HG03039 (cell line): ENCODE measurements at regions not wholly inside any gene's neighbourhood (a gene's known extent, or its start where the extent isn't known, plus 50 kb on each side); places are given as distances from the start of the nearest gene placed in this dataset.
"Not testable (repeated sequence)": the region's sequence is repeated elsewhere in the genome, so short reads cannot be mapped to it uniquely, and the experiment has no call there.

Source experiments
- ATAC-seq: cut with Tn5 transposase; IDR thresholded peaks from one replicate; pipeline ENCODE4 v1.9.1; 2021; ENCODE audit warnings: mild to moderate bottlenecking, moderate library complexity; ENCODE audit not compliant: unreplicated experiment

DNA sequence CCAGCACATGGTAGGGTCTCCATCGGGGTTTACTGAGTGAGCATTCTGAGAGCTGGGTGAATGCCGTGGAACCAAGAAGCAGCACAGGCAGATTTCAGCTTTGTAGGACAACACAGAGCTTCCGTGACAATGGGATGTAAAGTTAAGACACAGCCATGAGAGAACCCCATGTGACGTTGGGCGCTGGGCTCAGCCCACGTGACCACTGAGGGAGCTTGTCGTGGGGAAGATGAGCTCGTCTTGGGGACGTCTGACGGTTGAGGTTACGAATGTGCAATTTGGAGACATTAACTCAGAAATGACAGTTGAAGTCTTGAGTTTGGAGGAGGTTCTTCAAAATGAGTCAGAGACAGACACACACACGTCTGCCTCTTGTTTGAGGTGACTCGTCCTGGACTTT lies 51.5 kb upstream of the MUC20 start:
- ATAC-seq: not testable (repeated sequence)

DNA sequence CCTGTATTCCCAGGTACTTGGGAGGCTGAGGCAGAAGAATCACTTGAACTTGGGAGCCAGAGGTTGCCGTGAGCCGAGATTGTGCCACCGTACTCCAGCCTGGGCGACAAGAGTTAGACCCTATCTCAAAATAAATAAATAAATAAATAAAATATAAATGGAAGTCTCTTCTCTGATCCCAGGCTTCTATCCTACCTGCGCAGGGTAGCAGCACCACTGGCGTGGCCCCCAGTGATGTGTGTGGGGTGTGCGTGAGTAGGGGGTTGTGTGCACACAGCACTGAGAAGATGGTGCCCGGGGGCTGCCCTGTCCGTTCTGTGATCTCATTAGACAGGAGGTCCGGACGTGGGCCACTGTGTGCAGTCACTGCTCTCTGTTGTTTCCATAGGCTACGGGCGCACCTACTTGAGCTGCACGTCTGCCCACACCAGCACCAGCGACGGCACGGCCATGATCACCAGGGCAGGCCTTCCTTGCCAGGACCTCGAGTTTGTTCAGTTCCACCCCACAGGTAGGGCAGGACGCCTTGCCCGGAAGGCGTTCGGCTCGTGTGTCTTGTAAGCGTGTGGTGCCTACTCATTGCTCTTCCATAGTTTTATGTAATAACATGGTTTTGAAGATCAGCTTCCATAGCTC lies 52.5 kb upstream of the MUC20 start:
- not testable (repeated sequence) for ATAC-seq

DNA sequence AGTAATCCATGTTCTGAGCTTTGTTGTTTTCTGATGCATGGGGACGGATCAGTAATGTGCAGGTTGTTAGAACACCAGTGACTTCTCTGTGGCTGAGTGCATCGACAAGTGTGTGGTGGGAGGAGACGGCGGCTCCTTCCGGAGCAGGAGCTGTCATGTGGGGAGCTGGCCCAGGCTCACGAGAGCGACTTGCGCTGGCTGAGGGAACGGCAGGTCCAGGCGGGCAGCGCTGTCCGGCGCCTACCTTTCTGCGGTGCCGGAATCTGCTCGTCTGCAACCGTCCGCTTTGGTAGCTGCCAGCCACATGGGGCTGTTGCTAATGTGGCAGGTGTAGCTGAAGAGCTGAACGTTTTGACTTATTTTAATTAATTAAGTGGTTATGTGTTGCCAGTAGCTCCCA lies 55.5 kb upstream of the MUC20 start:
- ATAC-seq: not testable (repeated sequence)

- ATAC-seq: not testable (repeated sequence)
Measured at GRCh38 chr3:195664131-195664530, 56.6 kb upstream of the MUC20 start.

DNA sequence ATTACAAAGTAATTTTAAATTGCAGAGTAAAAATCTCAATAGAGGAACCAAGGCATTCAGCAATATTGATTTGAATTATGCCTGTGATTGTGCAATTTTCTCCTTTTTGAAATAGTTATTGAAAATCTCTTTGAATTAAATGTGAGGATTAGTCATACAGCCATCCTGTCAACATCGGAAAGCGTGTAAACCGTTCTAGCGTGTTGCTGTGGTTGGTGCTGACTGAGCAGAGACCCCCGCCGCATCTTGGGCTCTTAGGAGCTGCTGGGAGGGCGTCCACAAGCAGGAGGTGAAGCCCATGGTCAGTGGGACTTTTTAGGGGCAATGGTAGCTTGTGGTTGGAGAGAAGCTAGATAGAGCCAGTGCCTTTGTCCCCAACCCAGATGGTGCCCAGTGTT lies 61.6 kb upstream of the MUC20 start:
- ATAC-seq: not testable (repeated sequence)

- peak; percentile 36 for ATAC-seq
Measured at GRCh38 chr3:195658381-195659135, 62.2 kb upstream of the MUC20 start.

GRCh38 chr3:195657475-195658372 lies 63.1 kb upstream of the MUC20 start:
- ATAC-seq: peak; percentile 83

- ATAC-seq: not testable (repeated sequence)
Measured at GRCh38 chr3:195656091-195656490, 64.7 kb upstream of the MUC20 start.

- ATAC-seq: not testable (repeated sequence)
Measured at GRCh38 chr3:195654746-195655145, 66.0 kb upstream of the MUC20 start.

- not testable (repeated sequence) for ATAC-seq
Measured at GRCh38 chr3:195654138-195654537, 66.6 kb upstream of the MUC20 start.

- ATAC-seq: not testable (repeated sequence)
Measured at GRCh38 chr3:195653641-195654040, 67.1 kb upstream of the MUC20 start.

DNA sequence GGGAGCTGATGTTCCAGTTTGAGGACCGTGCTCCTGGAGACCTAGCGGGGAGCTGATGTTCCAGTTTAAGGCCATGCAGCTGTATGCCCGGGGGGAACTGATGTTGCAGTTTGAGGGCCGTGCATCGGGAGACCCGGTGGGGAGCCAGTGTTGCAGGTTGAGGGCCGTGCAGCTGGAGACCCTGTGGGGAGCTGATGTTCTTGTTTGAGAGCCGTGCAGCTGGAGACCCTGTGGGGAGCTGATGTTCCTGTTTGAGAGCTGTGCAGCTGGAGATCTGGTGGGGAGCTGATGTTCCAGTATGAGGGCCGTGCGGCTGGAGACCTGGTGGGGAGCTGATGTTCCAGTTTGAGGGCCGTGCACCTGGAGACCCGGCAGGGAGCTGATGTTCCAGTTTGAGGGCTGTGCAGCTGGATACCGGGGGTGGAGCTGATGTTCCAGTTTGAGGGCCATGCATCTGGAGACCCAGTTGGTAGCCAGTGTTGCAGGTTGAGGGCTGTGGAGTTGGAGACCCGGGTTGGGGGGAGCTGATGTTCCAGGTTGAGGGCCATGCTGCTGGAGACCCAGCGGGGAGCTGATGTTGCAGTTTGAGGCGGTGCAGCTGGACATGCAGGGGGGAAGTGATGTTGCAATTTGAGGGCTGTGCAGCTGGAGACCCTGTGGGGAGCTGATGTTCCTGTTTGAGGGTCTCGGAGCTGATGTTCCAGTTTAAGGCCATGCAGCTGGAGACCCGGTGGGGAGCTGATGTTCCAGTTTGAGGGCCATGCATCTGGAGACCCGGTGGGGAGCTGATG lies 64.4 kb upstream of the APOD start:
- ATAC-seq: not testable (repeated sequence)

DNA sequence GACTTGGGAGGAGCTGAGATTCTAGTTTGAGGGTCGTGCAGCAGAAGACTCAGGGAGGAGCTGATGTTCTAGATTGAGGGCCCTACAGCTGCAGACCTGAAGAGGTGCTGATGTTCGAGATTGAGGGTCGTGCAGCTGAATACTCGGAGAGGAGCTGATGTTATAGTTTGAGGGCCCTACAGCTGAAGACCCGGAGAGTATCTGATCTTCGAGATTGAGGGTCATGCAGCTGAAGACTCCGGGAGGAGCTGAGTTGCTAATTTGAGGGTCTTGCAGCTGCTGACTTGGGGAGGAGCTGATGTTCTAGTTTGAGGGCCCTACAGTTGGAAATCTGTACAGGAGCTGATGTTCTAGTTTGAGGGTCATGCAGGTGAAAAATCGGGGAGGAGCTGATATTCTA lies 62.1 kb upstream of the APOD start:
- not testable (repeated sequence) for ATAC-seq

DNA sequence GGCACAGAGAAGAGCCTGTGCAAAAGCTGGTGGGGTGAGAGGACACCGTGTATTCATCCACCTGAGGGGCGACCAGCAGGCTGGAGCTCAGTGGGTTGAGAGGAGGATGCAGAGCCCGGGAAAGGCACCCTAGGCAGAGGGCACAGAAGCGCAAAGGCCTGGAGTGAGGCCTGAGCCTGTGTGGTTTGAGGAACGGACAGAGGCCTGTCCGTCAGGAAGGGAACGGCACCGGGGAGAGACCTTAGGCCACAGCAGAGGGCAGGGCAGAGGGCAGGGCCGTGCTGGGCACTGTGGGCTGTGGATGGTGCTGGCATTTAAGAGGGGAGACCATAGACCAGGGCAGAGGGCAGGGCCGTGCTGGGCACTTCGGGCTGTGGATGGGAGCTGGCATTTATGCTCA lies 59.5 kb upstream of the APOD start:
- ATAC-seq: not testable (repeated sequence)

- not testable (repeated sequence) for ATAC-seq
Measured at GRCh38 chr3:195642311-195642710, 58.6 kb upstream of the APOD start.

DNA sequence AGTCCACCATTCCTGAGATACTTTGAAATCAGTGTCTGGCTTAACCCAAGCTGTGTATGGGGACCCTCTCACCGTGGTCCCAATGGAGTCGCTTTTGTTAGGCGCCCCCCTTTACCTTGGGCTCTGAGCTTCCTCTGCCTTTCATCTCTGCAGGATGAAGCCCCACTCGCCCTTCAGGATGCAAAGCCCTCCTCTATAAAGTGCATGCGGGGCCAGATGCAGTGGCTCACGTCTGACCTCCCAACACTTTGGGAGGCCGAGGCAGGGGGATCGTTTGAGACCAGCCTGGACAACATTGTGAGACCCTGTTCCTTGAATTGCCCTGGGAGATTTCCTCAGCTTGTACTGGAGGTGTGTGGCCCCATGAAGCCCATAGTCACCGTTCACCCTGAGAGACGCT lies 54.7 kb upstream of the APOD start:
- ATAC-seq: not testable (repeated sequence)

GRCh38 chr3:195637473-195638233 lies 53.9 kb upstream of the APOD start:
- ATAC-seq: not testable (repeated sequence)

DNA sequence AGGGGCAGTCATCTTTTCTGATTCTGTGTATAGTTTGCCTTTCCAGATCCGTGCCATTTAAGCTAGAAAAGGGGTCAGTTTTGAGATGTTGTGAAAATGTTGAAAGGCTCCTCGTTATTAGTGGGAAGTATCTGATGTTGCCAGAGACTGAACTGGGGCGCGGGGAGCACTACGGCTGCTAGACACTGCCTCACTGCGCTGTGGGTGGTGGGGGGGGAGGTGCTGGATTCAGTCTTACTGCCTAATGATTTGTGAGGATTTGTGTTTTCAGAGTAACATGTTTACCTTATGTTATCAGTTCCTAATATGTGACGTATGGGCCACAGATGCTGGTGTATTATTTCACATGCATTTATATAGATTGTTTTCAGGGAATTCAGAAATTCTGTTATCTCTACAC lies 53.3 kb upstream of the APOD start:
- ATAC-seq: not testable (repeated sequence)

DNA sequence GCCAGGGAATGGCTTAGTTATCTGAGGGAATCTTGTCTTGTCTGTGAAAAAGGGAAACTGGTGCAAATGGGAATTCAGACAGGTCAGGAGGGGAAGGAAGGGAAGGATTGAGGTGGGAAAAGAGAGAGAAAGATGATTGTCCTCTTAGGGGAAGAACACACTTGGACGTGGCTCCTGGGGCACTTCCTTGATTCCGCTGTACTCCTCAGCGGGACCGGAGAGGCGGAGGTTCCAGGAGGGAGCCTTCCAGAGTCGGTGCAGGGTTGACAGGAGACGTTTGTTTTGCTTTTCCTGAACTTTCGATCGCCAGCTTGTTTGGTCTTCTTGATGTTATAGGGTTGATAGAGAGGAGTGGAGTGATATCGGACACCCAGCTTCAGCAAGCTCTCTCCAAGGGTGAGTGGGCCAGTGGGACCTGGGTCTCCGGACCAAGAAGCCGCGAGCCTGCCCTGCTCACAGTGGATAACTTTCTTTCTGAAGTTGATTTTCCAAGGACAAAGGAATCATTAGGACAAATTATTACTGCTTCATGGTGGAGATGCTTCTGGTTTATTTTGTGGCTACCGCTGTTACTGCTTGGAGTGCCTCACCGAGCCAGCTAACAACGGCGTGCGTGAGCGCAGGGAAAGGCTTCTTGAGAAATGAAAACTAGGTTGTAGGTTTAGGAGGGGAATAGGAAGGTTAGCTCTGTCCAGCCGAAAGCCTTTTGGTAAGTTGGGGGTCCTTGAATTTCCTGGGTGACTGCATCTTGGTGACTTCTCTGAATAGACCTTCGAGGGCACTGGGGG lies 52.4 kb upstream of the APOD start:
- ATAC-seq: not testable (repeated sequence)
